Effector CD8-positive, alpha-beta T cell (primary cell): ENCODE measurements at regions not wholly inside any gene's neighbourhood (a gene's known extent, or its start where the extent isn't known, plus 50 kb on each side); places are given as distances from the start of the nearest gene placed in this dataset.

Experiments used
- DNase-seq: peaks from one replicate; lab custom pipeline; 2025; lab: John Stamatoyannopoulos, UW

DNA sequence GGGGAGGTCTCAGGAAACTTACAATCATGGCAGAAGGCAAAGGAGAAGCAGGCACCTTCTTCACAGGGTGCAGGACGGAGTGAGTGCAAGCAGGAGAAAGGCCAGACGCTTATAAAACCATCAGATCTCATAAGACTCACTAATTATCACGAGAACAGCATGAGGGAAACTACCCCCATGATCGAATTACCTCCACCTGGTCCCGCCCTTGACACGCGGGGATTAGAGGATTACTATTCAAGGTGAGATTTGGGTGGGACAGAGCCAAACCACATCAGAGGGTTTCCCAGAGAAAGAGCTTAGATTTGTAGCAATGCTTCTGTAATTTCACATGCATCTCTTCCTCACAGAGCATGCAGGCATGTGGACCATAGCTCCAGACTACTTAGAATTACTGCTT, 615.7 kb upstream of the UBE2E2 start:
- no peak for DNase-seq

DNA sequence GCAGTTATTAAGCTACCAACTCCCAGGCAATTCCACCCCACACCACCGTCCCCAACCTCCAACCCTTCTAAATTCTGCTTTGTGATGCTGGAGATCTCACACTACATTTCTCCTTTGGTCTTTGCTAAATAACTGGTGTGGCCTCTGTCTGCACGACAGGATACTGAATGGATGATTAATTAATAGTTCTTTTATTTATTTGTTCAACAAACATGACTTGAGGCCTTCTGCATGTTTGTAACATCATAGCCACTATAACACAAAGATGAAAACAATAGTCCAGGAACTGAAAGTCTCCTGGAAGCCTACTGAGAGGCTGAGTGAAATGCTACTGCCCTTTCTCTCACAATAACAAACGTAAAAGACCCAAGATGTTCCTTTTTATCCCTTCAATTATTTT, 609.5 kb upstream of the UBE2E2 start:
- no peak for DNase-seq

DNA sequence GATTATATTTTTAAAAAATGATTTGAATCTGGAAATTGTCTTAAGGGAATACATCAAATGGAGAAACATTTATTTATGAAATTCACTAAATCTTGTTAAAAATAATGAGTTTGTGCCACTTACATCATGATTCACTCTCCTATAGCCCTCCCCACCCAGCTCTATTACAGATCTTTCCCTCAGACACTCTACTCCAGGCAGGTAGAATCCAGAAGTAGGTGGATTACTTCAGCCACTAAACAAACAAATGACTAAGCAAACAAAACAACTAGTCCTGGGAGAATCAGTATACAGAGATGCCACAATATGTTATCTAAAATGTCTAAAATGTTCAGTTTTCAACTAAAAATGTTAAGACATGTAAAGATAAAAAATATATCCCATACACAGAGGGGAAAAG, 608.1 kb upstream of the UBE2E2 start:
- no peak for DNase-seq

DNA sequence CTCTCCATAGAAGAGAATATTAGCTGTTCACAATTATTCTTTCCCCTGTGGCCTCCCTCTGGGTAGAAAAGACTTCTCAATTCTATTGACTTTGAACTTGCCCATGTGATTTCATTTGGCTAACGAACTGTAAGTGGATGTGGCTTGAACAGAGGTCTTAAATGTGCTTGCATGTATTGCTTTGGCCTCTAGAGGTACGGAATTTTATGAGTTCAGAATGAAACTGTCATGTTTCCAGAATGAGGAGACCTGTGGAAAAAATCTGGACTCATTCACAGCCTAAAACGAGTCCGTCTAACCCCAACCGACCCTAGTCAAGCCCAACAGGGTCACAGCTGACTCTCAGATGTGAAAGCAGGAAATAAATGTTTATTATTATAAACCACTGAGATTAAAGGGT, 596.7 kb upstream of the UBE2E2 start:
- no peak for DNase-seq

DNA sequence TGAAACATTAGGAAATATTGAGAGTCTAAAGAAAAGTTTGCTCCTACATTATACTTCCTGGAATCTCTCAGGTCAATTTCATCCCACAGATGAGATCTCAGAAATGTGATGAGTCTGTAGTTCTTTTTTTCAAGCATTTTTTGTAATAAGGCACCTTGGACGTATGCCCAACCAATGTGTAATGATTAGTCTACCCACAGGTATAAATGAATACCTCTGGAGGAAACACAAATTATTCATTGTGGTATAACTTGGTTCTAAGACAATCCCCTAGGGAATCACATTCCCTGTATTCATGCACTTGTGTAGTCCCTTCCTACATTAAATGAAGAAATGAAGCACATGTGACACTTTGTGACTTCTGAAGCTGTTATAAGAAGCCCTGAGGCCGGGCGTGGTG, 596.2 kb upstream of the UBE2E2 start:
- no peak for DNase-seq

DNA sequence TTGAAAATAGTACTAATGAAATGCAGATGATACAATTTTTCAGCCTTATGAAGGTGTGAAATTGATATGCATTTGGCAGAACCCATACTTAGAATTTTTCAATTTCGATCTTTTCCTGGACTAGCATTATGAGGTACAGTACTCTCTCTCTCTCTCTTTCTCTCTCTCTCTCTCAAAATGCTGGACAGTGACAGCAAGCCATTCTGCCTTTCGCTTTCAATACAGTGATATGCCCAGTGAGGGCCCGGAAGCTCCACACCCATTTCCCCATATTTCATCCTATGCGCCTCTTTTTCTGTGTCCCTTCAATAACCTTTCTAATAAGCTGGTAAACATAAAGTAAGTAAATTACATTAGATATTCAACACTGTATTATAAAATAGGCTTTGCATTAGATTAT, 595.0 kb upstream of the UBE2E2 start:
- no peak for DNase-seq

DNA sequence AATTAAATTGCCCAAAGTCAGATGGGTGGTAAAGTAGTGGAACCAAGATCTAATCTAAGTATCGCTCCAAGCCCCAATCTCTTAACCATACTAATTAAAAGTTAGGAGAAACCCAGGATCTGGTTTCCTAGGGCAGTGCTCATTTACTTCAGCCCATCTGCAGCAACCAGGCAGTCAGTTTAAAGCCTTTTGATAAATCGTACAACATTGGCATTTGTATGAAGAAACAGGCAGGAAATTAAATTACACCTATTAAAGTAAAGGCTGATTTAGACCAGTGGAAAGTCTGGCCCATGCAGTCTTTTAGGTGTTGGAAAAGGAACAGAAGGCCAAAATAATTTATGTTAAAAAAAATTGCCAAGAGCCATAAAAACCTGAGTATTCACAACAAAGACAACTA, 594.4 kb upstream of the UBE2E2 start:
- DNase-seq = no peak

DNA sequence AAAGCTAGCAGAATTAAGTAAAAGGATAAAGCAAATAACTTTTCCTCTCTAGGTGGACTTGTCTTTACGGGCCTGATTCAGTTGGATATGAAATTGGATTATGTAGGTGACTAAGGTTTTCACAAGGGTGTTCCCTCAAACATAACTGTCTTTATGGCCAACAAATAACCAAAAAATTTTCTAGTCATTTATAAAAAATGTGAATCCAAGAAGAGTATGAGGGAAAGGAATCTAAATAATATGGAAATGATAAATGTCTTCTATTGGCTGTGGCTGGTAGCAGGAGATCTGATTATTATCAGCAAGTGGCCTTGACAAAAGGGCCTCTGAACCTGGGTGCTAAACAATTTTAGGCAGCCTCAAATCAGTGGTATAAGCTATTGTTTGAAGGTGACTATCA, 594.0 kb upstream of the UBE2E2 start:
- DNase-seq = no peak

DNA sequence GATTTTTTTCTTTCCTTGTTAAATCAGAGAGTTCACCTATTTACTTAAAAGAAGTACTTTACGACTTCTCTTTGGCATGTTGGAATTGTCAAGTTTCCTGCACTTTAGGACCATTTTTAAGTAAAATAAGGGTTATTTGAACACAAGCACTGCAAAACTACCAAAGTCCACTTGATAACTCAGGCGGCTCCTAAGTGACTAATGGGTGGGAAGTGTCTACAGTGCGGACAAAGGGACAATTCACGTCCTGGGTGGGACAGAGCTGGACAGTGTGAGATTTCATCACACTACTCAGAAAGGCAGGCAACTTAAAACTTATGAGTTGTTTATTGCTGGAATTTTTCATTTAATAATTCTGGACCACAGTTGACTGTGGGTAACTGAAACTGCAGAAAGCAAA, 590.2 kb upstream of the UBE2E2 start:
- DNase-seq = no peak

DNA sequence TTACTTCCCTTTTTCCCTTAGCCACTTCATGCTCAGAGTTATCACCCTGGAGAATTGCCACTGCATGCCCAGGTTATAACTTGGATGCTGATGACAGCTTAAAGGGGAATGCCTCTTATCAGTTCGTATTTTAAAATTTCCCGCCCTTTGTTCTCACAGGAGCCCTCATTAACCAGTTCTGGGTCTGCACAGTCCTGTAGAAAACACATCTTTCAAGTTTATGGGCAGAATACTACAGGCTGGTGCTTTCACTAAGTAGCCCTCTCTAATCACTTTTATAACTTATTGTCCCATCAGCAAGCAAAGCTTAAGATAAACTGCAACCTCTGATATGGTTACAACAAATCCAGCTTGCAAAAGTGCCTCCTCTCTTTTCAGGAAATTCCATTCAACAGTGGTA, 587.3 kb upstream of the UBE2E2 start:
- DNase-seq = no peak

DNA sequence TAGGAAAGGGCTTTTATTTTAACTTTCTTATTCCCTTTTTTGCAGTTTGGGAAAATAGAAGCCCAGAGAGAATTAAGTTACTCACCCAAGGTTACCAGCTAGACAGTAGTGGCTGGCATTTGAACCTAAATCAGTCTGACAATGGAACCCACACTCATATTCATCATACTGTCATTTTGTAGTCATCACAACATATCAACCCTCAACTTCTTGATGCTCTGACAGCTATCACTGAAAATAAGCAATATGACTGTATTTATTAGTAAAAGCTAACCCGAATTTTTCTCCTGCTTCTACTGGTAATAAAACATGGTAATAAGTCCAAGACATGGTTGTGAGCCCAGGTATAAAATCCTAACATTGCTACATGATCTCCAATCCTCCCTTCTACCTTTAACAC, 585.8 kb upstream of the UBE2E2 start:
- DNase-seq = no peak

DNA sequence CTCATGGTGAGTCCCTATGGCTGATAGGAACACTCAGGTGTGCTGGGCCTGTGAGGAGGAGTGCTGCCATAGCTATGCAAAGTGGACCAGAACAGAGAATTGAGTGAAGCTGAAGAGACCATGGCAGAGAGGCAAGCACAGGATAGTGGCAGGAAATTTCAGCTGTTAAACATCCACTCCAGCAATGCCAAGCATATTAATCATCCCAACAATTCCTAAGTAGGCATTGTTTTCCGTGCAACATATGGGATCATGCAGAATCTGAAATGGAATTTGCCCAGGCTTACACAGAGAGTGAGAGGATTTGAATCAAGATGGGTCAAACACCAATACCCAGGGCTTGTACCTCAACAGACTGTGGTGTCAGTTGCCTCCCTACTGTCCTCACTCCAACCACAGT, 582.6 kb upstream of the UBE2E2 start:
- no peak for DNase-seq

DNA sequence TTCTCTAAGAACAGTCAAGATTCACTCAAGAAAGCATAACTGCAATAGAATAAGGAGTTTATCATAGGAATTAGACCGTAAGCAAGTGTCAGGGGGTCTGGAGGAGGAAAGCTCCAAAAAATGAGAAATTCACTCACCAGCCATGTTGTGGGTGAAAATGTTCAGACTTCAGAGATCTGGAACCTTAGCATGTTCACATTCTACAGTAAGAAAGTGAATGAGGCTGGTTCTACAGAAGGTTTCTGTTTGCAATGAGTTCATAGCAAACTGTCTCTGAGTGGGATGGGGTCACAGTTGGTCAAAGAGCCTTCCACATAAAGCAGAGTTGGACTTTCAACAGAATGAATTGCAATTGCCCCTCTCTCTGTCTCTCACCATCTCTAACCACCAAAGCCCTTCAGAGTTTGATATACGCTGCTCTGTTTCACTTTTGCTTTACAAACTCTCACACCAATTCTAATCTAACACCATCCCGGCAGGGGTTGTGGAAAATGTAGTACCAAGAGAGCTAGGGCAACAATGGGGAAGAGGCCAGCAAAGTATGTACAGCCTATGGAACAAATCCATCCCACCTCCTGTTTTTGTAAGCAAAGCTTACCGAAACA, 581.8 kb upstream of the UBE2E2 start:
- no peak for DNase-seq

DNA sequence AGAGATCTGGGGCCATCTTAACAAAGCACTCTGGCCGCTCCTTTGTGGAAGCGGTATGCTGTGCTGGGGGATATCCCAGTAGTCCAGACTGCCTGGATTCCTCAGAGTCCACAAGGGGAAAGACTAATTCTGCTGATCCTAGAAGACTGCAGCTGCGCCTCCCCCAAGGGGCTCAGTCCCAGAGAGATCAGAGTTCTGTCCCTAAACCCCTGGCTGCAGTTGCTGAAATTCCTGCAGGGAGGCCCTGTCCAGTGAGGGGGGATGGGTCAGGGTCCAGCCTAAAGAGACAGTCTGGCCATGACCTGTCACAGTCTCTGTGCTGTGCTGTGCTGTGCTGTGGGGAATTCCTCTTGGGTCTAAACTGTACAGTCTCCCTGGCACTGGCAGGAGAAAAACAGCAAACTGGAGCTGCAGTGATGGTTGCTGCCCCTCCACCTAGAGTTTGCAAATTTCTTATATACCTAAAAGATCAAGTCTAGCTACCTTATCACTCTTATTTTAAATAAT, 575.1 kb upstream of the UBE2E2 start:
- DNase-seq = no peak

DNA sequence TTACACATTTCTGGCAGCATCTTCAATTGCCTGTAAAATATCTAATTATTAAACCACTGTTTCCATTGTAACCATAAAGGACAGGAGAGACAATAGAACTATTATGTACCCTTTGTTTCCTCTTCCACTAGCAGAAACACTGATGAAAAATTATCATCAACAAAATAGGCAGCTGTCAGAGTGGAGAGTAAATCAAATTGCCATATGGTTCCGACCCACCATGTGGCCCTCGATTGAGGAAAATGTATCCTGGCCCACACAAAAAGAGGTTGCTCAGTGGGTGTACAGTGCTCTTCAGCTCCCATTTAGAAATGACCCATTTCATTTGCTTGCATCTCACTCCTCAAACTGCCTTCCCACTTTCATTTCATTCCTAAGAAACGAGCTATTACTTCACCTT, 570.6 kb upstream of the UBE2E2 start:
- DNase-seq = no peak

DNA sequence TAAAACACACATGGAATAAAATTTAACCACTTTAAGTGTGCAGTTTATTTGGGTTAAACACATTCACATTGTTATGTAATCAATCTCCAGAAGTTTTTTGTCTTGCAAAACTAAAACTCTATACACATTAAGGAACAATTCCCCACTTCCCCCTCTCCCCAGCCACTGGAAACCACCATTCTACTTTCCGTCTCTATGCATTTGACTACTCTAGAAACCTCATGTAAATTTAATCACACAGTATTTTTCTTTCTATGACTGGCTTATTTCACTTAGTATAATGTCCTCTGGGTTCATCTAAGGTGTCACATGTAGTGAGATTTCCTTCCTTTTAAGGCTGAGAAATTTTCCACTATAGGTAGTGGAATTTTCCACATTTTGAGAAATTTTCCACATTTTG, 568.7 kb upstream of the UBE2E2 start:
- DNase-seq = no peak

DNA sequence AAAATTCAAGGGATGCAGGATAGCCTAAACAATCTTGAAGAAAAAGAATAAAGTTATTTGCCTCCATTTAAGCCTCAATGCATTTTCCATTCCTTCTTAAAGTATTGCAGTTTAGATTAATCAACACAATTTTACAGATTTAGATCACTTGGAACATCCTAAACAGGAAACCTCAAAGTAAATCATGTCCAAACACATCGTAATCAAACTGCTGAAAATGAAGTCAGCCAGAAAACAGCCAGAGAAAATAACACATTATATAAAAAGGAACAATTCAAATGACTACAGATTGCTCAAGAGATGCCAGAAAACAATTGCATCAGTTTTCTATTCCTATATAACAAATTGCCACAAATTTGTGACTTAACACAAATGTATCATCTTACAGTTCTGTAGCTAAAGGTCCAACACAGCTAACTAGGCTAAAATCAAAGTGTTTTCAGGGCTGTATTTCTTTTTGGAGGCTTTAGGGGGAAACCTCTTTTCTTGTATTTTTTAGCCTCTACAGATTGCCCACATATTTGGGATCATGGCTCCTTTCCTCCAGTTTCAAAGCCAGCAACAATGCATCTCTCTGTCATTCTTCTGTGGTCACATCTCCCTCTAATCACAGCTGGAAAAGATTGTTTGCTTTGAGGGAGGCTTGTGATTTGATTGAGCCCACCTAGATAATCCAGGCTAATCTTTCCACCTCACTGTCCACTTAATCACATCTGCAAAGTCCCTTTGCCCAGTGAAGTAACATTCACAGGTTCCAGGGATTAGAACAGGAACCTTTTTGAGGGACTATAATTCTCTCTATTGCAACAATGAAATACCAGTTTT, 543.3 kb upstream of the UBE2E2 start:
- no peak for DNase-seq

DNA sequence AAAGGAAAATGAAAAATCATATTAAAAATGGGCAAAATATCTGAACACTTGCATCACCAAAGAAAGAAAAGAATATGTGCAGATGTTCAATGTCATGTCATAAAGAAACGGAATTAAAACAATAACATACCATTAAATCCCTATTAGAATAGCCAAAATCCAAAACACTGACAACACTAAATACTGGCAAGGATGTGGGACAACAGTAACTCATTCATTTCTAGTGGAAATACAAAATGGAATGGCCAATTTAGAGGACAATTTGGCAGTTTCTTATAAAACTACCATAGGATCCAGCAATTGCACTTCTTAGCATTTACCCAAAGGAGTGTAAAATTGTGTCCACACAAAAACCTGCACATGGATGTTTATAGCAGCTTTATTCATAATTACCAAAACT, 542.5 kb upstream of the UBE2E2 start:
- no peak for DNase-seq

DNA sequence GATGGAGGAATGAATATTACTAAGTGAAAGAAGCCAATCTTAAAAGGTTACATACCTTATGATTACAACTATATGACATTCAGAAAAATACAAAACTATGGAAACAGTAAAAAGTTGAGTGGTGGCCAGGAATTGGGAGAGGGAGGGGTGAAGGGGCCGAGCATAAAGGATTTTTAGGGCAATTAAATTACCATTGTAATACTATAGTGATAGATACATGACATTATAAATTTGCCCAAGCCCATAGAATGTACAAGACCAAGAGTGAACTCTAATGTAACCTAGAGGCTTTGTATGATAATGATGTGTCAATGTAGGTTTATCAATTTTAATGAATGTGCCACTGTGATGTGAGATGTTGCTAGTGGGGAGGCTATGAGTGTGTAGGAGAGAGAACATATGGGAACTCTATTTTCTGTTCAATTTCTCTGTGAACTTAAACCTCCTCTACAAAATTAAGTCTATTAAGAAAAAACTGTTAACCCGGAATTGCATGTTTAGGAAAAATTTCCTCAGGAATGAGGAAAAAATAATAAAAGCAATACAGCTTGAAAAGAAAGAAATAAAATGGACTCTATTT, 541.9 kb upstream of the UBE2E2 start:
- no peak for DNase-seq

DNA sequence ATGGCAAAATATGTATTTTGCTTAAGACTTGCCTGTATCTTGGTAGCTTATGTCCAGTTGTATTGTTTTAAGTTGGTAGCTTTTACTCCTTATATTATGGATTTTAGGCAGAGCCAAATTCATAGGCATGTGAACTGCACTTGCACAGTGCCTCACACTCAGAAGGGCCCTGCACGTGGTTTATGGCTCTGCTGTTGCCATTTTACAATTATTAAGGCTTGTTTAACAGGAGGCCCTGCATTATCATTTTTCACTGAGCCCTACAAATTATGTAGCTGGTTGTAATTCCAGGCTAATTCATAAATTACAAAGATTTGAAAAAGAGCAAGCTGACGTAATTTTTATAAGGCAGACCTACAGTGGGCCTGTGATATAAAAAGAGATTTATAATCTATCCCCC, 537.6 kb upstream of the UBE2E2 start:
- no peak for DNase-seq

DNA sequence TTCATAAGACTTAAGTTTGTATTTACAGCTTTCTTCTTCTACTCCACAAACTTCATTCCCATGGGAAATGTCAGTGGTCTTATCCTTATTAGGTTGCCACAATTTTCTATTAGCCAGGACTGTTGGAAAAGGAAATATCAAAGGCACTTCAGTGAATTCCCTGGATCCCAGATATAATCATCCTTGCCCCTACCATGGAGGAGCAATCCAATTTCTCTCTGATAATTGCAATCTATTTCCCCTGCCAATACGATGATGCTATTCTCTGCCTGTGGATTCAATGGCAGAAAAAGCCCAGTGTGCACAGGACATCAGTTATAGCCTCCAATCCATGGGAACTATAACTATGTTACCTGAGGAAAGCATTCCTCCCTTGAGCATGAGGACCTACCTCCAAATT, 536.4 kb upstream of the UBE2E2 start:
- no peak for DNase-seq

DNA sequence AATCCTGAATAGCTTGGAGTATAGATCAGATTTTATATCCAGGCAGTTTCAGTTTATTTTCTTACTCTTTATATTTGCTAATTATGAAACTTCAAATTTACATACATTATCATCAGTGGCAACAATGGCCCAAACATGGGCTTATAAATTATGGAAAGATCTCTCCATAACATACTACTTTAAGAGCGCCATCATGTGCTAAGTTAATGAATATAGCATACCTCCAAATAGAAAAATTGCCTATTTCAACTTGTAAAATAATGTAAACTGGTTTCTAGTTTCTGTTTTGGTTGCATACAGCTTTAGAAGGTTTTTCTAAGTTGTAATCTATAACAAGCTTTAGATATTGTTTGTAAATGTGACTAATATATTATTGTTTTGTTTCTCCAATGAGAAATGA, 531.3 kb upstream of the UBE2E2 start:
- no peak for DNase-seq

DNA sequence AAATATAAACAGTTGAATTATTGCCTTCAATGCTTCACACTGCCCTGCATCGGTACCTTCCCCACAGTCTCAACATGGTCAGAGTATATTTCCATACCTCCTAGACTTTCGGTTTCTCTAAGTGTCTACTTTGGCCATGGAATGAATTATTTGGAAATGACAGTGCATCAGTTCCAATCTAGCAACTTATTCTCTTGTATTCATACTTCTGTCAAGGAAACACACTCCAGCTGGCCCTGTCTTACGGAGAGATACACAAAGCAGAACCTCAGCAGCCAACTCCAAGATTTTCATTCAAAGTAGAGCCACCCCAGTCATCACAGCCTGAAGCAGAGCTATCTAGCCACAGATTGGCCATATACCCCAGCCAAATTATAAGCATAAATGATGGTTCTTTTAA, 518.4 kb upstream of the UBE2E2 start:
- DNase-seq = no peak
